OCI-LY3 (cell line): ENCODE measurements at regions not wholly inside any gene's neighbourhood (a gene's known extent, or its start where the extent isn't known, plus 50 kb on each side); places are given as distances from the start of the nearest gene placed in this dataset.

Experiments
- H2AFZ ChIP-seq: fragments of 200-600, 300-600 bp; shearing (Covaris generic); 2 replicates; pipeline ENCODE4 v1.6.0; 2014; ENCODE audit warnings: antibody characterized with exemption, low read depth, low read length
- H3K27ac ChIP-seq: fragments of 200-600, 300-600 bp; sonication (generic); 2 replicates; pipeline ENCODE4 v1.5.1; 2014; ENCODE audit warnings: mild to moderate bottlenecking, low read length, moderate library complexity, mixed read lengths
- H3K27me3 ChIP-seq: fragments of 200-600, 300-600 bp; sonication (generic); 2 replicates; pipeline ENCODE4 v1.6.1; 2014; ENCODE audit warnings: low read depth, low read length, mixed read lengths
- H3K36me3 ChIP-seq: fragments of 200-600, 300-600 bp; sonication (generic); replicated peaks from 2 replicates; pipeline ENCODE3; 2014; ENCODE audit warnings: low read depth, low read length, mixed read lengths
- H3K4me1 ChIP-seq: fragments of 300-600, 200-600 bp; sonication (generic); 2 replicates; pipeline ENCODE4 v1.6.1; 2014; ENCODE audit warnings: low read length, mixed read lengths
- H3K4me2 ChIP-seq: fragments of 200-600, 300-600 bp; sonication (generic); 2 replicates; pipeline ENCODE4 v1.6.1; 2014; ENCODE audit warnings: low read length, mixed read lengths
- H3K4me3 ChIP-seq: fragments of 300-600, 200-600 bp; sonication (generic); 2 replicates; pipeline ENCODE4 v1.5.1; 2014; ENCODE audit warnings: antibody characterized with exemption, mild to moderate bottlenecking, low read length, moderate library complexity
- H3K79me2 ChIP-seq: fragments of 300-600, 200-600 bp; shearing (Covaris generic); 2 replicates; pipeline ENCODE4 v1.6.1; 2014; ENCODE audit warnings: mild to moderate bottlenecking, low read length, mixed read lengths
- H3K9ac ChIP-seq: fragments of 300-600, 200-600 bp; shearing (Covaris generic); 2 replicates; pipeline ENCODE4 v1.6.0; 2014; ENCODE audit warnings: mild to moderate bottlenecking, low read length, moderate library complexity
- H3K9me3 ChIP-seq: fragments of 200-600, 300-600 bp; shearing (Covaris generic); 2 replicates; pipeline ENCODE4 v1.6.1; 2014; ENCODE audit warnings: low read length, mixed read lengths; ENCODE audit not compliant: insufficient read depth
- H4K20me1 ChIP-seq: fragments of 200-600, 300-600 bp; sonication (generic); 2 replicates; pipeline ENCODE4 v1.6.1; 2016; ENCODE audit warnings: low read length, mixed read lengths; ENCODE audit not compliant: insufficient read depth
- EZH2phosphoT487 ChIP-seq: fragments of 200-600 bp; shearing (Covaris generic); IDR thresholded peaks from 2 replicates; pipeline ENCODE4 v1.6.1; 2018; ENCODE audit warnings: antibody characterized with exemption, mixed run types, low read depth
- TF ChIP-seq, protein P1 (sequence below): fragments of 200-600, 300-600 bp; sonication (generic); IDR thresholded peaks from 2 replicates; pipeline ENCODE4 v1.5.1; 2014; ENCODE audit warnings: antibody characterized with exemption, low read length, low read depth

DNA sequence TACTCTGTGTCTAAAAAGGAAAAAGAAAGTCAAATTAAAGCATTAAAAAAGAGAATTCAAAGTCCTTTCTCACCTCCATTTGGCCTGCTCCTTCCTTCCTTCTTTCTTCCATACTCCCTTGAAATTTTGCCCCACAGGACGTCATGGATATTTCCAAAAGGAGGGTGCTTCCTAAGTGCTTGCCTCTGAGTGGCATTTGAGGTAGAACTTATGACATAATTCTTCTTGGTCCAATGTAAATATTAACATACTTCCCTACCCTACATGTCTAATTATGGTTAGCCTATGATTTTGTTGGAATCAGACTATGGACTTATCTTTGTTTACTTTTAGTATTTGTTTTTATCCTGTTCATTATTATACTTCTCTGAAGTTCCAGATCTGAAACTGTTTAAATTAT, 132.3 kb downstream of the PFDN4 start:
- Histone ChIP-seq H3K27ac (no peak overlapping the region), H4K20me1 (no peaks in the 10 kb centered on the region), H3K9me3 (no peaks in the 10 kb centered on the region), H3K36me3 (peaks cover 2% of the 10 kb centered on the region), H3K9ac (no peak overlapping the region), H3K4me2 (no peak overlapping the region), H3K4me1 (peaks cover 15% of the 10 kb centered on the region), H3K79me2 (no peaks in the 10 kb centered on the region), H3K4me3 (no peak overlapping the region), H2AFZ (no peak overlapping the region), H3K27me3 (no peaks in the 10 kb centered on the region)
- TF ChIP-seq, protein P1, sequence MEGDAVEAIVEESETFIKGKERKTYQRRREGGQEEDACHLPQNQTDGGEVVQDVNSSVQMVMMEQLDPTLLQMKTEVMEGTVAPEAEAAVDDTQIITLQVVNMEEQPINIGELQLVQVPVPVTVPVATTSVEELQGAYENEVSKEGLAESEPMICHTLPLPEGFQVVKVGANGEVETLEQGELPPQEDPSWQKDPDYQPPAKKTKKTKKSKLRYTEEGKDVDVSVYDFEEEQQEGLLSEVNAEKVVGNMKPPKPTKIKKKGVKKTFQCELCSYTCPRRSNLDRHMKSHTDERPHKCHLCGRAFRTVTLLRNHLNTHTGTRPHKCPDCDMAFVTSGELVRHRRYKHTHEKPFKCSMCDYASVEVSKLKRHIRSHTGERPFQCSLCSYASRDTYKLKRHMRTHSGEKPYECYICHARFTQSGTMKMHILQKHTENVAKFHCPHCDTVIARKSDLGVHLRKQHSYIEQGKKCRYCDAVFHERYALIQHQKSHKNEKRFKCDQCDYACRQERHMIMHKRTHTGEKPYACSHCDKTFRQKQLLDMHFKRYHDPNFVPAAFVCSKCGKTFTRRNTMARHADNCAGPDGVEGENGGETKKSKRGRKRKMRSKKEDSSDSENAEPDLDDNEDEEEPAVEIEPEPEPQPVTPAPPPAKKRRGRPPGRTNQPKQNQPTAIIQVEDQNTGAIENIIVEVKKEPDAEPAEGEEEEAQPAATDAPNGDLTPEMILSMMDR = no peak
- TF ChIP-seq EZH2phosphoT487 = no peak

DNA sequence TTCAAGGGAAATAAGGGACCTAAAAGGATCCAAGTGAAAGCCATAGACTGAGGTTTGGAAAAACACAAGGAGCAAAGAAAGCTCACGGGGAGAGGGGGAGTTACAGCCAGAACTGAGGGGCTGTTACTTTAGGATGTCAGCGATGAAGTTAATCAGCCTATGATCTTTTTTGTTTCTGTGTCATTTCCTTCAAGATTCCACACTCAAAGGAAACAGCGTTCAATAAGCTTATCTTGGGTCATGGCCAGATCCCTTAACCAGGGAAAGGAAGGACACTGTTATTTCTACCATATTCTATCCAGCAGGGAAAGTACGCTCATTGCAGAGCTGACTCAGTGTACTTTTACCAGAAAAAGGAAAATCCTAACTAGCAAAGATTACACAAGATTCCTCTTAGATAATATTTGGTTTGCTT, 132.8 kb downstream of the PFDN4 start:
- H3K9ac ChIP-seq = no peak overlapping the region
- no peaks in the 10 kb centered on the region for H3K27me3 ChIP-seq
- peaks cover 20% of the 10 kb centered on the region for H3K4me1 ChIP-seq
- TF ChIP-seq EZH2phosphoT487 = no peak
- TF ChIP-seq, protein P1 = no peak
- no peak overlapping the region for H3K4me3 ChIP-seq
- H3K27ac ChIP-seq = no peak overlapping the region
- no peaks in the 10 kb centered on the region for H4K20me1 ChIP-seq
- H3K36me3 ChIP-seq = peaks cover 2% of the 10 kb centered on the region
- H3K9me3 ChIP-seq = no peaks in the 10 kb centered on the region
- no peaks in the 10 kb centered on the region for H3K79me2 ChIP-seq
- no peak overlapping the region for H3K4me2 ChIP-seq
- no peak overlapping the region for H2AFZ ChIP-seq

DNA sequence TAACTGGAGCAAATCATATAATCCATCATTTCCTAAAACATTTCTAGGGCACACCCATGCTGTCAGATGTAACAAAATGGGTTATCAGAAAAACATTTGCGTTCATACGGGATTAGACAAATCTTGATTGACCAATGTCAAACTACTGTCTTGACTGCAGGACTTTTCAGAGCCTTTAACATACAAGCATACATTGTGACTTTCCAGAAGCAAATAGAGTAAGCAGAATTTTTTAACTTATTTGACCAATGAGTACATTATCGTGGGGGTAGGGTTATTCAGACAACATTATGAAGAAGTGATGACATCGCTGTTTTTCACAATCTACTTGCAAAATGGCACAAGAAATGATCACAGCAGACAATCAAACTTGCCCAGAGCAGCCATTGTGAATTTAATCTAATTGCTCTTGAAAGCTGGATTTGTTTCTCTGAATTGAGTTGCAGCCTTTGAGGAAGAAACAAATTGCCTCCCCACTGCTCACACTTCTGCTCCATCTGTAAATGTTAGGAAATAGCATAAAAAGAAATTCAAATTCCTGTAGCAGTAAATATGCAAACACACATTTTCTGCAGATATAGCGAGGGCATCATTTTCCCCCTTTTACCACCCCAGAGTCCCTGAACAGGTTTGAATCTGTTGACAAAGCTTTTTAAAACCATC, 133.0 kb upstream of the DOK5 start:
- peaks cover 7% of the 10 kb centered on the region for H3K36me3 ChIP-seq
- no peaks in the 10 kb centered on the region for H4K20me1 ChIP-seq
- no peak overlapping the region for H3K4me2 ChIP-seq
- H3K9ac ChIP-seq = no peak overlapping the region
- no peaks in the 10 kb centered on the region for H3K9me3 ChIP-seq
- no peaks in the 10 kb centered on the region for H3K79me2 ChIP-seq
- no peak overlapping the region for H2AFZ ChIP-seq
- no peak overlapping the region for H3K4me3 ChIP-seq
- TF ChIP-seq EZH2phosphoT487 = no peak
- TF ChIP-seq, protein P1 = no peak
- H3K4me1 ChIP-seq = peaks cover 37% of the 10 kb centered on the region
- H3K27ac ChIP-seq = no peak overlapping the region
- no peaks in the 10 kb centered on the region for H3K27me3 ChIP-seq

DNA sequence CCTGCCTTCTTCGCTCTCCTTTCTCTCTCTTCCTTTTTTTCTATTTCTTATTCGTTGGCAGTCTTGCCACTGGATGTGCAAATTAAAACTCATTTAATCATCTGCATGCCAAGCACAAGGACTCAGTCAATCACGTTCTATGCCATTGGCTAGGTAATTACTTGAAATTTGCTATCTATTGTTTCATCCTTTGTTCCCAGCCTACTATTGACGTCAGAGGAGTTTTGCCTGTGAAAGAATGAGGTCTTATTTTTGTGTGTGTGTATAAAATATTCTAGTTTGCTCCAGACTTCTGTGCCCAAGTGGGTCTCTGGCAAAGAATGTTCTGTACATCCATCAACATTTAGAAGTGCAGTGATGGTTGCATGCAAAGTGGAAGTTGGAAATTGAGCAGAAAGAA, 132.3 kb upstream of the DOK5 start:
- Histone ChIP-seq H3K79me2 (no peaks in the 10 kb centered on the region), H3K27me3 (no peaks in the 10 kb centered on the region), H4K20me1 (no peaks in the 10 kb centered on the region), H3K4me3 (no peak overlapping the region), H3K9ac (no peak overlapping the region), H3K27ac (no peak overlapping the region), H3K4me2 (no peak overlapping the region), H3K36me3 (peaks cover 7% of the 10 kb centered on the region), H3K9me3 (no peaks in the 10 kb centered on the region), H3K4me1 (peaks cover 37% of the 10 kb centered on the region), H2AFZ (no peak overlapping the region)
- TF ChIP-seq, protein P1 = no peak
- no peak for TF ChIP-seq EZH2phosphoT487
